ENCODE measurements at regions not wholly inside any gene's neighbourhood (a gene's known extent, or its start where the extent isn't known, plus 50 kb on each side); places are given as distances from the start of the nearest gene placed in this dataset.

GRCh38 chr2:47256416-47257087, 80.2 kb upstream of the CALM2 start:
- ChIA-PET POLR2A (no interaction called here), CTCF (no interaction called here)
- H3K4me1 ChIP-seq (ENCODE audit: control insufficient read depth, insufficient read depth, low read length): peaks cover 7% of the 10 kb centered on the region; the same call in 1 of the 2 replicates
- no peak for TF ChIP-seq CTCF (IDR thresholded peaks at IDR 0.05)
- TF ChIP-seq REST (IDR thresholded peaks at IDR 0.05; ENCODE audit: insufficient read depth in 1 of 2, low read depth in 2 of 2, low read length in 1 of 2): no peak
- TF ChIP-seq SIN3A (IDR thresholded peaks at IDR 0.05; ENCODE audit: borderline replicate concordance, insufficient read depth, low read depth, low read length): no peak
- TF ChIP-seq TCF7L2 (IDR thresholded peaks at IDR 0.05; ENCODE audit: low read depth, low read length): no peak
- no peak for TF ChIP-seq POLR2AphosphoS5 (IDR thresholded peaks at IDR 0.05; ENCODE audit: low read depth, low read length)
- intact Hi-C loops (cut with micrococcal nuclease; ENCODE audit: unreplicated experiment) (no loop called here), in situ Hi-C loops (cut with HindIII; ENCODE audit: low pct_unique_long_range_greater_than_20kb, low sequenced_read_pairs) (no loop called here)
- H3K9me3 ChIP-seq (ENCODE audit: control insufficient read depth, insufficient read depth, low read depth, low read length): no peaks in the 10 kb centered on the region
- ATAC-seq (peak; percentile 75), DNase-seq (ENCODE audit: low read depth, low spot score) (no peak)
- H3K36me3 ChIP-seq (ENCODE audit: control insufficient read depth, insufficient read depth, low read length): no peaks in the 10 kb centered on the region
- no peaks in the 10 kb centered on the region for H3K27me3 ChIP-seq (ENCODE audit: control insufficient read depth, insufficient read depth, low read length)
- H3K4me3 ChIP-seq (ENCODE audit: low read depth in 2 of 2, low read length in 2 of 2): no peak overlapping the region
- H3K27ac ChIP-seq (ENCODE audit: low read length): no peak overlapping the region
- no TSS peak for BruUV-seq (replicated peaks)

GRCh38 chr2:47255794-47256193, 79.5 kb upstream of the CALM2 start:
- CTCF ChIA-PET: no interaction called here
- H3K27me3 ChIP-seq (ENCODE audit: control insufficient read depth, insufficient read depth, low read length): no peaks in the 10 kb centered on the region
- TF ChIP-seq REST (IDR thresholded peaks at IDR 0.05; ENCODE audit: insufficient read depth in 1 of 2, low read depth in 2 of 2, low read length in 1 of 2) (no peak), POLR2AphosphoS5 (IDR thresholded peaks at IDR 0.05; ENCODE audit: low read depth, low read length) (no peak), SIN3A (IDR thresholded peaks at IDR 0.05; ENCODE audit: borderline replicate concordance, insufficient read depth, low read depth, low read length) (no peak), TCF7L2 (IDR thresholded peaks at IDR 0.05; ENCODE audit: low read depth, low read length) (no peak), CTCF (IDR thresholded peaks at IDR 0.05) (no peak)
- no TSS peak for BruUV-seq (replicated peaks)
- intact Hi-C loops (cut with micrococcal nuclease; ENCODE audit: unreplicated experiment) (no loop called here), in situ Hi-C loops (cut with HindIII; ENCODE audit: low pct_unique_long_range_greater_than_20kb, low sequenced_read_pairs) (no loop called here)
- no peak for DNase-seq (ENCODE audit: low read depth, low spot score)
- no peak overlapping the region for H3K27ac ChIP-seq (ENCODE audit: low read length)
- H3K36me3 ChIP-seq (ENCODE audit: control insufficient read depth, insufficient read depth, low read length): no peaks in the 10 kb centered on the region
- POLR2A ChIA-PET: no interaction called here
- peaks cover 12% of the 10 kb centered on the region for H3K4me1 ChIP-seq (ENCODE audit: control insufficient read depth, insufficient read depth, low read length)
- no peaks in the 10 kb centered on the region for H3K9me3 ChIP-seq (ENCODE audit: control insufficient read depth, insufficient read depth, low read depth, low read length)
- no peak for ATAC-seq
- H3K4me3 ChIP-seq (ENCODE audit: low read depth in 2 of 2, low read length in 2 of 2): no peak overlapping the region

Data from Panc1 (cell line).